PC-3 (cell line): ENCODE measurements at regions not wholly inside any gene's neighbourhood (a gene's known extent, or its start where the extent isn't known, plus 50 kb on each side); places are given as distances from the start of the nearest gene placed in this dataset.

Experiments
- ATAC-seq: fragments of 200-7000 bp; cut with Tn5 transposase; 2 replicates; pipeline ENCODE4 v1.9.1; 2020; ENCODE audit warnings: mild to moderate bottlenecking, moderate library complexity
- BruUV-seq: library from RNA; stranded (reverse); fragments of 400-500 nt; replicated peaks from 2 replicates; lab custom pipeline; 2021; lab: Mats Ljungman, UMichigan
- CTCF ChIA-PET: fragments of 300-600 bp; sonication (Branson Sonifier 250); formaldehyde crosslinking; loops from one replicate; lab custom pipeline; 2022; ENCODE audit warnings: antibody characterized with exemption; lab: Charles Lee
- POLR2A ChIA-PET: fragments of 300-600 bp; sonication (Branson Sonifier 250); formaldehyde crosslinking; loops from one replicate; lab custom pipeline; 2022; ENCODE audit warnings: antibody characterized with exemption; ENCODE audit not compliant: unreplicated experiment; lab: Charles Lee
- DNase-seq: peaks from one replicate; pipeline ENCODE4 v3.0.0-alpha.2; 2015
- H2AFZ ChIP-seq: fragments of 300-600 bp; sonication (generic); 2 replicates; pipeline ENCODE4 v1.6.0; 2016; ENCODE audit warnings: antibody characterized with exemption, low read length
- H3F3A ChIP-seq: fragments of 300-600 bp; sonication (generic); one replicate; pipeline ENCODE4 v1.6.0; 2017; ENCODE audit warnings: antibody characterized with exemption, low read length, control low read depth, mild to moderate bottlenecking; ENCODE audit not compliant: unreplicated experiment
- H3K27ac ChIP-seq: fragments of 300-600 bp; sonication (generic); 2 replicates; pipeline ENCODE4 v1.5.1; 2016; ENCODE audit warnings: mild to moderate bottlenecking, low read length
- H3K27me3 ChIP-seq: fragments of 300-600 bp; sonication (generic); 2 replicates; pipeline ENCODE4 v1.6.1; 2016; ENCODE audit warnings: low read length, mixed read lengths
- H3K36me3 ChIP-seq: fragments of 300-600 bp; sonication (generic); 2 replicates; pipeline ENCODE4 v1.6.1; 2016; ENCODE audit warnings: low read depth, mixed run types, low read length, mixed read lengths
- H3K4me1 ChIP-seq: fragments of 300-600 bp; sonication (generic); 2 replicates; pipeline ENCODE4 v1.5.1; 2016; ENCODE audit warnings: low read length; ENCODE audit not compliant: insufficient read depth
- H3K4me2 ChIP-seq: fragments of 300-600 bp; sonication (generic); 2 replicates; pipeline ENCODE4 v1.6.0; 2016; ENCODE audit warnings: low read length
- H3K4me3 ChIP-seq: fragments of 300-600 bp; sonication (generic); 2 replicates; pipeline ENCODE4 v1.5.1; 2016; ENCODE audit warnings: mild to moderate bottlenecking, low read length, mixed read lengths
- H3K79me2 ChIP-seq: fragments of 300-600 bp; sonication (generic); 2 replicates; pipeline ENCODE4 v1.6.1; 2017; ENCODE audit warnings: low read length, mixed read lengths
- H3K9ac ChIP-seq: fragments of 300-600 bp; sonication (generic); 2 replicates; pipeline ENCODE4 v1.6.0; 2016; ENCODE audit warnings: mild to moderate bottlenecking, low read length
- H3K9me2 ChIP-seq: fragments of 300-600 bp; sonication (generic); replicated peaks from 2 replicates; pipeline ENCODE4 v1.6.1; 2016; ENCODE audit warnings: mixed run types, low read length, mixed read lengths
- H3K9me3 ChIP-seq: fragments of 300-600 bp; sonication (generic); 2 replicates; pipeline ENCODE4 v1.6.1; 2016; ENCODE audit warnings: low read length, mixed read lengths
- H4K20me1 ChIP-seq: fragments of 300-600 bp; sonication (generic); 2 replicates; pipeline ENCODE4 v1.6.1; 2016; ENCODE audit warnings: low read length, mixed read lengths
- EZH2 ChIP-seq: fragments of 300-600 bp; sonication (generic); IDR thresholded peaks from one replicate; pipeline ENCODE4 v1.6.1; 2017; ENCODE audit warnings: antibody characterized with exemption, mild to moderate bottlenecking, low read length; ENCODE audit not compliant: unreplicated experiment
- EZH2phosphoT487 ChIP-seq: fragments of 300-600 bp; sonication (generic); IDR thresholded peaks from 2 replicates; pipeline ENCODE4 v1.6.1; 2018; ENCODE audit warnings: mild to moderate bottlenecking, antibody characterized with exemption, low read length, borderline replicate concordance
- intact Hi-C: fragments of 100-400 bp; cut with micrococcal nuclease; formaldehyde crosslinking; loops from 2 replicates; pipeline ENCODE4 v1.9.0; 2023
- TF ChIP-seq, protein P1 (sequence below): fragments of 300-600 bp; sonication (generic); conservative IDR thresholded peaks from 2 replicates; pipeline ENCODE4 v1.5.1; 2017; ENCODE audit warnings: antibody characterized with exemption, low read depth, mild to moderate bottlenecking, low read length

DNA sequence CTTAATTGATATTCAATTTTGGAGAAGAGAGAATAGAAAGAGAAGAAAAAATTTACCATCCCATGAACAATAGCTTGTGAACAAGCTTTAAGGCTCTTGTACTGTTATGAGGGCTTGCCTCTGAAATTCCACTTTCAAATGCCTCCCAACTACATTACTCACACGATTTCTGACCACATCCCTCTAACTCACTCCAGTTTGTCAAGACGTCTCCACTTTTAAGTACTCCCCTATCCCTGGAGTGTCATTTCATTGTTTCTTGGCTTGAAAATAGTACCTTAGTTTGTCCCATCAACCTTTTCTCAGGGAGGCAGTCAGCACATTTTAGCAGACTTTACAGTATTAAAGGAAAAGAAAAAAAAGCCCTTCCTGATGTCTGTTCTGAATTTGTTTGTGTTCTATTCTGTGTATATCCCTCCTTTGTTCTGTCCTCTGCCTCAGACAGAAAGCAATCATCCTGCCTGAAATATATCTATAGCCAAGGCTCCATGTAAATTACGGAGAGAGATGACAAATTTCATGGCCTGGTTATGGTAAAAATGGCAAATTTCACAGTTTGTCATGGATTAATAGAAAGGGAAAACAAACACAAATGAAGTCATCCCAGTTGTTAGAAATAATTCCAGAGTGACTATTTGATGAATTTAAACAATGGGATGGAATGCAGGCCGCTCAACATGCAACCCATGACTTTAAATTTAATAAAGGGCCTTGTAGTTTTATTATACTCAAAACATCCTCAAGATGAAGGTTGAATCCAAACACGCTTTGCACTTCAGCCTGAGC is 228.8 kb downstream of the ETAA1 start:
- intact Hi-C loops, result no loop called here
- Histone ChIP-seq H3K9ac (no peak overlapping the region), H2AFZ (no peak overlapping the region), H3K4me2 (no peak overlapping the region), H3K4me1 (no peaks in the 10 kb centered on the region), H3K27me3 (no peaks in the 10 kb centered on the region), H3K9me2 (no peaks in the 10 kb centered on the region), H3K9me3 (no peaks in the 10 kb centered on the region), H3K36me3 (no peaks in the 10 kb centered on the region), H3K4me3 (no peak overlapping the region), H4K20me1 (no peaks in the 10 kb centered on the region), H3K27ac (no peak overlapping the region), H3K79me2 (no peaks in the 10 kb centered on the region), H3F3A (no peaks in the 10 kb centered on the region)
- BruUV-seq, result no TSS peak
- DNase-seq, result peak; percentile 46
- POLR2A ChIA-PET, result no interaction called here
- ATAC-seq, result peak; percentile 51
- CTCF ChIA-PET, result no interaction called here
- TF ChIP-seq EZH2 (no peak), EZH2phosphoT487 (no peak)
- TF ChIP-seq, protein P1, sequence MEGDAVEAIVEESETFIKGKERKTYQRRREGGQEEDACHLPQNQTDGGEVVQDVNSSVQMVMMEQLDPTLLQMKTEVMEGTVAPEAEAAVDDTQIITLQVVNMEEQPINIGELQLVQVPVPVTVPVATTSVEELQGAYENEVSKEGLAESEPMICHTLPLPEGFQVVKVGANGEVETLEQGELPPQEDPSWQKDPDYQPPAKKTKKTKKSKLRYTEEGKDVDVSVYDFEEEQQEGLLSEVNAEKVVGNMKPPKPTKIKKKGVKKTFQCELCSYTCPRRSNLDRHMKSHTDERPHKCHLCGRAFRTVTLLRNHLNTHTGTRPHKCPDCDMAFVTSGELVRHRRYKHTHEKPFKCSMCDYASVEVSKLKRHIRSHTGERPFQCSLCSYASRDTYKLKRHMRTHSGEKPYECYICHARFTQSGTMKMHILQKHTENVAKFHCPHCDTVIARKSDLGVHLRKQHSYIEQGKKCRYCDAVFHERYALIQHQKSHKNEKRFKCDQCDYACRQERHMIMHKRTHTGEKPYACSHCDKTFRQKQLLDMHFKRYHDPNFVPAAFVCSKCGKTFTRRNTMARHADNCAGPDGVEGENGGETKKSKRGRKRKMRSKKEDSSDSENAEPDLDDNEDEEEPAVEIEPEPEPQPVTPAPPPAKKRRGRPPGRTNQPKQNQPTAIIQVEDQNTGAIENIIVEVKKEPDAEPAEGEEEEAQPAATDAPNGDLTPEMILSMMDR, result no peak

DNA sequence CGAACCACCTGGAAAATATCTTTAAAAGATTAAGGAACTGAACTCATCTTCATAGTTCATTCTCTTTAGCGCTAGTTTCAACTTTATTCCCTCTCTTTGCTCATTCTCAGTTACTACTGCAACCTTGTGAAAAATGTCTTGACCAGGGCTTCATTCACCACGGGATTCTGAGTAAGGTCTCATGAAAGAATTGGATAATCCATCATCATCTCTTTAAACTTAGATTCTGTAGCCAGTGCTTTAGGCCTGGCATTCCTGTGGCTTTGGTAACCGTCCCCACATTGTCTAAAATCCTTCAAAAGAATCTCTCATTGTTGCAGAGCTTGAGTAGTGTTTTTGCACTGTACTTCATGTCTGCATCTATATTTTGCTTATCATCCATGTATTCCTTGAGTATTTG is 229.5 kb downstream of the ETAA1 start:
- DNase-seq, result no peak
- intact Hi-C loops, result no loop called here
- H3K9ac ChIP-seq, result no peak overlapping the region

DNA sequence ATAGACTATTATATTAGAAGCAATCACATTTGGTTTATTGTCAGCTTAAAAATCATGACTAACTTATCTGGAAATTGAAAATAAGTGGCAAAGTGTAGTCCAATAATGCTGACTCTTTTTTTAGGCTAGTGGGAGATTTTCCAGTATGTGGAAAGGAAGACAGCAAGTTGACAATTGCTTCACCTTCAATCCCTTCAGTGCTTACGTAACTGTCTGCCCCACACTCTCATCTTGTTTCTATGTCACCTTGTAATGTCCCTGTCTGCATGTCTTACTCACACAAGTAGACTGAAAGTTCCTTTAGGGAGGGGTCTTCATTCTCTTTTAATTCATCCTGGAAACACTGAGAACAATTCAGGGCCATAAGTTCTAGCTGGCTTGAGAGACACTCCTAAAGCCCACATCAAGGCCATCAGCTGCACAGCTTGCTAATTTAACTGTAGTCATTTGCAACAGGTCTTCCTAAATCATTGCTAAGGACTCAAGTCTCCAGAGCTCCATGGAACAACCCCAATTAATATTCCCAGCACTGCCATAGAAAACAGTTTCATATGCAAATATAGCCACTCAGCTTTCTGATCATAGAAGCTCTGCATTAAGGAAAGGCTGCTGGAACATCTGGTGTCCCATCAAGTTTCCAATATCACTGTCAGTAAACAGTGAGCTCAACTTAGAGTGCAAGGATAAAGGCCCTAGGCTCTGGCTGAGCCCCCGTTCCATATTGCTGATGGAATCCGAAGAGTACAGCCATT is 230.5 kb downstream of the ETAA1 start:
- BruUV-seq, result no TSS peak
- H2AFZ ChIP-seq, result no peak overlapping the region
- H3K27ac ChIP-seq, result no peak overlapping the region
- intact Hi-C loops, result no loop called here
- ChIA-PET POLR2A (no interaction called here), CTCF (no interaction called here)
- H3K4me1 ChIP-seq, result no peaks in the 10 kb centered on the region
- DNase-seq (no peak), ATAC-seq (no peak)
- H3F3A ChIP-seq, result no peaks in the 10 kb centered on the region
- H3K36me3 ChIP-seq, result no peaks in the 10 kb centered on the region
- no peak overlapping the region for H3K9ac ChIP-seq
- H3K4me2 ChIP-seq, result no peak overlapping the region
- no peaks in the 10 kb centered on the region for H3K27me3 ChIP-seq
- TF ChIP-seq EZH2, result no peak
- no peak for TF ChIP-seq EZH2phosphoT487
- TF ChIP-seq, protein P1, result no peak
- H3K9me2 ChIP-seq, result no peaks in the 10 kb centered on the region
- no peak overlapping the region for H3K4me3 ChIP-seq
- H4K20me1 ChIP-seq, result no peaks in the 10 kb centered on the region
- H3K79me2 ChIP-seq, result no peaks in the 10 kb centered on the region
- H3K9me3 ChIP-seq, result no peaks in the 10 kb centered on the region

More for the DNA sequence above, 229.5 kb downstream of the ETAA1 start:
- H3K27ac ChIP-seq, result no peak overlapping the region
- no peaks in the 10 kb centered on the region for H4K20me1 ChIP-seq
- CTCF ChIA-PET, result no interaction called here
- no peaks in the 10 kb centered on the region for H3K36me3 ChIP-seq
- ATAC-seq, result no peak
- no peak overlapping the region for H2AFZ ChIP-seq
- H3F3A ChIP-seq, result no peaks in the 10 kb centered on the region
- no peak overlapping the region for H3K4me3 ChIP-seq
- POLR2A ChIA-PET, result no interaction called here
- no peak overlapping the region for H3K4me2 ChIP-seq
- no peaks in the 10 kb centered on the region for H3K27me3 ChIP-seq
- no peak for TF ChIP-seq EZH2phosphoT487
- H3K9me2 ChIP-seq, result no peaks in the 10 kb centered on the region
- no peaks in the 10 kb centered on the region for H3K79me2 ChIP-seq
- BruUV-seq, result no TSS peak
- H3K9me3 ChIP-seq, result no peaks in the 10 kb centered on the region
- H3K4me1 ChIP-seq, result no peaks in the 10 kb centered on the region
